MM.1S (cell line): ENCODE measurements at regions not wholly inside any gene's neighbourhood (a gene's known extent, or its start where the extent isn't known, plus 50 kb on each side); places are given as distances from the start of the nearest gene placed in this dataset.

Source experiments
- DNase-seq: peaks from one replicate; pipeline ENCODE4 v3.0.0-alpha.2; 2015
- H2AFZ ChIP-seq: fragments of 300-600 bp; sonication (generic); 2 replicates; pipeline ENCODE4 v1.6.0; 2016; ENCODE audit warnings: antibody characterized with exemption, low read length
- H3F3A ChIP-seq: fragments of 300-600 bp; sonication (generic); 2 replicates; pipeline ENCODE4 v1.6.1; 2016; ENCODE audit warnings: mild to moderate bottlenecking, antibody characterized with exemption, low read length, moderate library complexity, mixed read lengths; ENCODE audit not compliant: insufficient read depth
- H3K27ac ChIP-seq: fragments of 300-600 bp; sonication (generic); 2 replicates; pipeline ENCODE4 v1.5.1; 2016; ENCODE audit warnings: mild to moderate bottlenecking, low read length
- H3K27me3 ChIP-seq: fragments of 300-600 bp; sonication (generic); replicated peaks from 2 replicates; pipeline ENCODE4 v1.6.0; 2016; ENCODE audit warnings: low read length; ENCODE audit not compliant: insufficient read depth
- H3K36me3 ChIP-seq: fragments of 300-600 bp; sonication (generic); replicated peaks from 2 replicates; pipeline ENCODE4 v1.6.1; 2016; ENCODE audit warnings: mild to moderate bottlenecking, low read length, mixed read lengths; ENCODE audit not compliant: insufficient read depth
- H3K4me1 ChIP-seq: fragments of 300-600 bp; sonication (generic); 2 replicates; pipeline ENCODE4 v1.6.1; 2016; ENCODE audit warnings: low read length, mixed read lengths
- H3K4me2 ChIP-seq: fragments of 300-600 bp; sonication (generic); 2 replicates; pipeline ENCODE4 v1.6.0; 2016; ENCODE audit warnings: low read depth, low read length
- H3K4me3 ChIP-seq: fragments of 300-600 bp; sonication (generic); 2 replicates; pipeline ENCODE4 v1.5.1; 2016; ENCODE audit warnings: low read length, mixed read lengths
- H3K79me2 ChIP-seq: fragments of 300-600 bp; sonication (generic); 2 replicates; pipeline ENCODE4 v1.6.1; 2016; ENCODE audit warnings: mixed run types, low read length, mixed read lengths
- H3K9ac ChIP-seq: fragments of 300-600 bp; sonication (generic); 2 replicates; pipeline ENCODE4 v1.6.1; 2016; ENCODE audit warnings: low read length, mixed read lengths
- H3K9me2 ChIP-seq: fragments of 300-600 bp; sonication (generic); replicated peaks from 2 replicates; pipeline ENCODE4 v1.6.1; 2016; ENCODE audit warnings: mild to moderate bottlenecking, low read length, mixed read lengths; ENCODE audit not compliant: insufficient read depth
- H3K9me3 ChIP-seq: fragments of 300-600 bp; sonication (generic); replicated peaks from 2 replicates; pipeline ENCODE4 v1.6.1; 2016; ENCODE audit warnings: mild to moderate bottlenecking, low read length, mixed read lengths; ENCODE audit not compliant: insufficient read depth
- H4K20me1 ChIP-seq: fragments of 300-600 bp; sonication (generic); 2 replicates; pipeline ENCODE4 v1.6.1; 2016; ENCODE audit warnings: mild to moderate bottlenecking, low read length, moderate library complexity, mixed read lengths; ENCODE audit not compliant: insufficient read depth
- EZH2 ChIP-seq: fragments of 300-600 bp; sonication (generic); optimal IDR thresholded peaks from 2 replicates; pipeline ENCODE3; 2017; ENCODE audit warnings: low read depth, mild to moderate bottlenecking, antibody characterized with exemption, low read length, mixed read lengths
- EZH2phosphoT487 ChIP-seq: fragments of 300-600 bp; sonication (generic); IDR thresholded peaks from 2 replicates; pipeline ENCODE4 v1.6.1; 2018; ENCODE audit warnings: antibody characterized with exemption, low read length
- TF ChIP-seq, protein P1 (sequence below): fragments of 300-600 bp; sonication (generic); IDR thresholded peaks from 2 replicates; pipeline ENCODE4 v1.5.1; 2016; ENCODE audit warnings: antibody characterized with exemption, low read length, mixed read lengths

DNA sequence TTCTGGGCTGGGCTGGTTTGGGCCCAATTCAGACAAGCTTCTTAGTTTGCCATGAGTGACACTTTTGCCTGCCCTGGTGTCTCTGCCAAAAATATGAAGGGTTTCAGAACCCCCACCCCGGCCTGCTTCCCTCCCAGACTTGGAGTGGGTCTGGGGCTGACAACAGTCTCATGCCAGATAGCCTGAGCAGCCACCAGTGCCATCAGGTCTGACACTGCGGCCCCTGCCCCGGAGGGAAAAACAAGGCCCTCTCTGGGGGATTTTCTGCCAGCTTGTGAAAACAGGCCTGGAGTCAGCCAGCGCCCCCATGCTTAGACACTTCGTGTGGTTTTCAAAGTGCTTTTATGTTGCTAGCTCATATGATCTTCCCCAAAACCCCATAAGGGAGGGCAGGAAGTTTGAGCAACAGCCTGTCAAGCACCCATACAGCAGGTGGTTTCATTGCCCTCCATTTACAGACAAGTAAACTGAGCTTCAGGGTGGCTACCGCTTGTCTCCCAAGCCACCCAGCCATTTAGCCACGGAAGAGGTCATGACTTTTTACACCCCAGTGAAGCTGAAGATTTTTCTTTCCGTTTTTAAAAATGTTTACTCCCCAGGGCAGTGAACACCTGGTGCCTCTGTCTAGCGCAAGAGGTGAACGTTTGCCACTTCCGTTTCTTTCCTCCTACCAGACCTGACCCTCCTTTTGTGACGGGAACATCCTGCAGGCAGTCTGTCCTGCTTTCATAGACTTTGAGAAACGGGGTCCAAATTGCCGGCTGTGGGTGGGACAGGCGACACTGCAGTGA, 300.6 kb downstream of the SEC14L1 start:
- no peaks in the 10 kb centered on the region for H4K20me1 ChIP-seq
- H3K4me2 ChIP-seq = peak overlapping the region; percentile 98
- H3K27ac ChIP-seq = peak overlapping the region; percentile 99
- H3K4me1 ChIP-seq = peaks cover 75% of the 10 kb centered on the region
- H3K36me3 ChIP-seq = no peaks in the 10 kb centered on the region
- TF ChIP-seq EZH2 = no peak
- TF ChIP-seq EZH2phosphoT487 = no peak
- TF ChIP-seq, protein P1, sequence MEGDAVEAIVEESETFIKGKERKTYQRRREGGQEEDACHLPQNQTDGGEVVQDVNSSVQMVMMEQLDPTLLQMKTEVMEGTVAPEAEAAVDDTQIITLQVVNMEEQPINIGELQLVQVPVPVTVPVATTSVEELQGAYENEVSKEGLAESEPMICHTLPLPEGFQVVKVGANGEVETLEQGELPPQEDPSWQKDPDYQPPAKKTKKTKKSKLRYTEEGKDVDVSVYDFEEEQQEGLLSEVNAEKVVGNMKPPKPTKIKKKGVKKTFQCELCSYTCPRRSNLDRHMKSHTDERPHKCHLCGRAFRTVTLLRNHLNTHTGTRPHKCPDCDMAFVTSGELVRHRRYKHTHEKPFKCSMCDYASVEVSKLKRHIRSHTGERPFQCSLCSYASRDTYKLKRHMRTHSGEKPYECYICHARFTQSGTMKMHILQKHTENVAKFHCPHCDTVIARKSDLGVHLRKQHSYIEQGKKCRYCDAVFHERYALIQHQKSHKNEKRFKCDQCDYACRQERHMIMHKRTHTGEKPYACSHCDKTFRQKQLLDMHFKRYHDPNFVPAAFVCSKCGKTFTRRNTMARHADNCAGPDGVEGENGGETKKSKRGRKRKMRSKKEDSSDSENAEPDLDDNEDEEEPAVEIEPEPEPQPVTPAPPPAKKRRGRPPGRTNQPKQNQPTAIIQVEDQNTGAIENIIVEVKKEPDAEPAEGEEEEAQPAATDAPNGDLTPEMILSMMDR = 0 out of 2 replicates have a peak, but pooled peaks have one; percentile 19
- no peaks in the 10 kb centered on the region for H3K9me2 ChIP-seq
- H3K9me3 ChIP-seq = no peaks in the 10 kb centered on the region
- H3F3A ChIP-seq = peaks cover 63% of the 10 kb centered on the region
- peaks cover 77% of the 10 kb centered on the region for H3K79me2 ChIP-seq
- DNase-seq = peak; percentile 95
- H3K4me3 ChIP-seq = peak overlapping the region; percentile 39
- H2AFZ ChIP-seq = no peak overlapping the region
- peak overlapping the region; percentile 91 for H3K9ac ChIP-seq
- H3K27me3 ChIP-seq = no peaks in the 10 kb centered on the region

DNA sequence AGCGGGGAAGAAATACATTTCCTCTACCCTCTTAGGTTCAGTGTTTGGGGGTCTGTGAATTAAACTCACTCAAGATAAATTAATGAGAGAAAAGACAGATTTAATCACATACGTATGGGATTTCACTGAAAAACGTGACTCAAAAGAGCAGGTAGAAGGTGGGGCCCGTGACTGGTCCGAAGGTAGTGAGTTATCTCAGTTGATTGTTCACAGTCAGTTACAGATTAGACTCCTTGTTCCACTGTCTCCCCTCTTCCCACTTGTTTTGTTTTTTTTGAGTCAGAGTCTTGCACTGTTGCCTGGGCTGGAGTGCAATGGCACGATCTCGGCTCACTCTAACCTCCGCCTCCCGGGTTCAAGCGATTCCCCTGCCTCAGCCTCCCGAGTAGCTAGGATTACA, 301.2 kb downstream of the SEC14L1 start:
- Histone ChIP-seq H3F3A (peaks cover 63% of the 10 kb centered on the region), H3K4me2 (peak overlapping the region; percentile 98), H3K9me2 (no peaks in the 10 kb centered on the region), H3K27me3 (no peaks in the 10 kb centered on the region), H3K4me1 (peaks cover 80% of the 10 kb centered on the region), H3K9ac (peak overlapping the region; percentile 91), H3K36me3 (no peaks in the 10 kb centered on the region), H3K79me2 (peaks cover 77% of the 10 kb centered on the region), H3K4me3 (peak overlapping the region; percentile 3; the same call in 1 of the 2 replicates), H2AFZ (no peak overlapping the region), H3K9me3 (no peaks in the 10 kb centered on the region), H3K27ac (peak overlapping the region; percentile 99), H4K20me1 (no peaks in the 10 kb centered on the region)
- DNase-seq = no peak
- TF ChIP-seq, protein P1 = no peak
- TF ChIP-seq EZH2phosphoT487 = no peak
- no peak for TF ChIP-seq EZH2

DNA sequence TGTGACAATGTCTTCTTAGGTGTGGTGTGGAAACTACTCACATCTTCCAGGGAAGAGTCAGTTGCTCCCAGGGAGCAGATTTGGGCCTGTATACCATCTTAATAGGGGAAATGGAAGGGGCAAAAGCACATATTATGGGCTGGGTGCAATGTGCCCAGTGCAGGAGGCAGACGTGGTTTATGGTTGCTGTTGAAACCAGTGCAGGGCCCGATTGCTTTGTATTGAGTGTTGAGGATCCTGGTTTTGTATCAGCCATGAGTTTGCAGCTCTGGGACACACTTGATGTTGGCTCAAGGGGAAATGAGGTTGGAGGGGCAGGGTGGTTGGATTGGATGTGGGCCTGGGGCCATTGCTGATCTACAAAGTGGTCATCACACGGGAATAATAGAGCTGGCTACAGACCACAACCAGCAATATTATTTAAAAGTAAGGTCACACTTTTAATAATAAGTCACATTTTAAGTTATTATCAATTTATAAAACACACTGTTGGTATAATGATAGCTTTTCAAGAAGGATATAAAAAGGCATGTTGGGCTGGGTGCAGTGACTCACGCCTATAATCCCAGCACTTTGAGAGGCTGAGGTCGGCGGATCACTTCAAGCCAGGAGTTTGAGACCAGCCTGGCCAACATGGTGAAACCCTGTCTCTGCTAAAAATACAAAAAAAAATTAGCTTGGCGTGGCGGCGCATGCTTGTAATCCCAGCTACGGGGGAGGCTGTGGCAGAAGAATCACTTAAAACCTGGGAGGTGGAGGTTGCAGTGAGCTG, 302.4 kb downstream of the SEC14L1 start:
- H3K9me2 ChIP-seq = no peaks in the 10 kb centered on the region
- TF ChIP-seq, protein P1 = no peak
- TF ChIP-seq EZH2 (no peak), EZH2phosphoT487 (no peak)
- H3K9me3 ChIP-seq = no peaks in the 10 kb centered on the region
- peaks cover 77% of the 10 kb centered on the region for H3K79me2 ChIP-seq
- no peak for DNase-seq
- H3K4me3 ChIP-seq = no peak overlapping the region
- H3K9ac ChIP-seq = no peak overlapping the region
- no peak overlapping the region for H3K4me2 ChIP-seq
- no peaks in the 10 kb centered on the region for H3K27me3 ChIP-seq
- H3K27ac ChIP-seq = peak overlapping the region; percentile 5; the same call in 1 of the 2 replicates
- H3K4me1 ChIP-seq = peaks cover 79% of the 10 kb centered on the region
- H3F3A ChIP-seq = peaks cover 62% of the 10 kb centered on the region
- H4K20me1 ChIP-seq = no peaks in the 10 kb centered on the region
- H2AFZ ChIP-seq = no peak overlapping the region
- no peaks in the 10 kb centered on the region for H3K36me3 ChIP-seq
